Right renal cortex interstitium (tissue), 3 donors: ENCODE measurements at regions not wholly inside any gene's neighbourhood (a gene's known extent, or its start where the extent isn't known, plus 50 kb on each side); places are given as distances from the start of the nearest gene placed in this dataset.

ENCODE experiments used
- DNase-seq, 3 donors: peaks; one replicate each; pipeline ENCODE4 v3.0.0-alpha.2; 2013; ENCODE audit warnings: low read depth in 3 of 3, low spot score in 2 of 3

DNA sequence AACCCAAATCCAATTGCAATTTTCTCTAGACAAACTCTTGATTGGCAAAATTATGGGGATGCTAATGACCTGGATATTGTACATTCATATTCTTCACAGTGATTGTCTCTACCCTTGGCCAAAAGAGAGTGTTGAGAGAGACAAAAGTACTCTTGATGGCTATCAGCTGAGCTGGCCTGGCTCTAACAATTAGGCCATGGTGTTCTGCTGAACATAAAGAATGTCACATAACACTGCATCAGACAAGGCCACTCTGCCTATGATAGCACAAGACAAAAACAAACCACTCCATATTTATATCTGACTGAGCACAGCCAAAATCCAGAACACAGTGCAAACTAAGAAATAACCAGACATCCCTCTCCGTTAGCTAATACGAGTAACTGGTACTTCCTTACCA is 101.7 kb downstream of the ADAMTS1 start:
- no peak for DNase-seq

DNA sequence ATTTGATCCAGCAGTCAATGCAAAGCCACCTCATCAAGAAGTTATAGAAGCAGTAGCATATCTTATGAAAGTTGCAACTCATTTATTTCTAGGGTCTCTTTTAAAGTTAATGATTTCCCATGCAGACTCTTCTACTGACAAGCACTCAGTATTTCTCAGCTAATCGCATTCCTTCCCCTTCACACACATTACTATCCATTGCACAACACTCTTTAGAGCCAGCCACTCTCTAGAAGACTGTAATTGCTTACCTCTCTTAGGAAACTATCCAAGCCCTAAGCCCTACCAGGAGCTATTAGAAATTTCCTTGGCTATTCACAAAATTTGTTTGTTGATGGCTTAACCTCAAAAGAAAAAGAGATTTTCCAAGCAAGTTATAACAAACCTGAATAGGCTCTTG is 106.0 kb downstream of the ADAMTS1 start:
- DNase-seq, result no peak

DNA sequence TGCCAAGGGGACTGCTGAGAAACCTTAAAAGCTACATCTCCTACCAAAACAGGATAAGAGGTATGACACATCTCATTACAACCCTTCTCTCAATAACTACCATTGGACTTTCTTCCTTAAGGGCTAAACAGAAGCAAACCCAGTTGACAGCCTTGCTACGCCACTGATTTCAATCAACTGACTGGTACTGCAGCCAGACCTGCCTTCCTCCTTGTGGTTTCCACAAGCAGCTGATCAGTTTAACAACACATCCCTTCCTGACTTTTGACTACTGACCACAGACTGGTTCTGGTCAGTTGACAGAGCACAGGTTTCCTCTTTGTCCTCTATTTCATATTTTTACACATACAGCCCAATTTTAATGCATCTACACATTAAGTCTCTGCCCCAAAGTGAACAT is 108.8 kb downstream of the ADAMTS1 start:
- no peak for DNase-seq

DNA sequence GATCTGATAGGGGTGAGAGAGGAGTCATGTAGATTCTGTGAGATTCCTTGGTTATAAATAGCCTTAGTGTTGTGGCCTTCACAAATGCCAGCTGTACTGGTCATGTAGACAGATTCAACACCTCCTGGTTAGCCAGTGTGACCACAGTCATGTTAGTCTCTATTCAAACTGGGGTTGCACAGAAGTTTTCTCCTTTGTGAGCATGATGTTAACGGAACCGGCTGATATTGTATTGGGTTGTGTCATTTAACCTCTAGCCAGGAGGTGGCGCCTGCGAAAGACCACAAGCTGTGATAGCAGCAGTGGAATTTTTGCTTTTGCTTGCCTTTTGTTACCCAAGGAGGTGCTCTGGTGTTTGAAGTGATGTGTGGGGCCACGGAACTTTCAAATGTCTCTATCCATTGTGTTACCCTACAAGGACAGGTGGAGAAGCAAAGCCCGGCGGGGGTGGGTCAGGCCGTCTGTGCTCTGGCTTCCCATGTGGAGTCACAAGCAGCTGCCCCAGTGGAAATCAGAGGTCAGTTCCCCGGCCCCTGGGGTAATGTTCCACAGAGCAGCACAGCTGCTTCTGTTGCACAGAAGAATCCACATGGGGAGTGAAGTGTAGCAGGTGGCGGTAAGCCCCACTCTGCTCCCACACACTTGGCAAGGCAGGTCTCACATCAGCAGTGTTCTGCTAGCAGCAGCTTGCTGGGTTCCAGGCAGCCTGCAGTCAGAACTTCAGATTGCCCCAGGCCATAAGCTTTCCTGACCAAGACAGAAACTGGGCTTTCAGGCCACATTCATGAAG is 112.6 kb downstream of the ADAMTS1 start:
- no peak for DNase-seq

DNA sequence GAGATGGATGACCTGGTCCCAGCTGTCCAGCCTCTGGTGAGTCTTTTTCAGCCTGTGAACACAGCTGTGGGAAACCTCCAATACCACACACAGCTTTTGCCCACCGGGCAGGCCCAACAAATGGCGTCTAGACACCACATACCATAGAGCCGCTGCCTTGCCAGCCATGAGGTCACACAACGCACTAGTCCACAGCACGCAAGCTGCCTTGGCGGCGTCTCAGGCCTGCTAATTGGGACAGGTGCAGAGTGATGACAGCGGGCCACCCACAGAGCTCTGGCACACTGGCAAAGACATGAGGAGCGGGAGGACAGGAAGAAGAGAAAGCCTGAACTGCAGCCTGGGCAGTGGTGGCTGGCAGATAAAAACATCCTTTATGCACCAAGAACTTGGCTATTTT is 125.5 kb downstream of the ADAMTS1 start:
- no peak for DNase-seq

DNA sequence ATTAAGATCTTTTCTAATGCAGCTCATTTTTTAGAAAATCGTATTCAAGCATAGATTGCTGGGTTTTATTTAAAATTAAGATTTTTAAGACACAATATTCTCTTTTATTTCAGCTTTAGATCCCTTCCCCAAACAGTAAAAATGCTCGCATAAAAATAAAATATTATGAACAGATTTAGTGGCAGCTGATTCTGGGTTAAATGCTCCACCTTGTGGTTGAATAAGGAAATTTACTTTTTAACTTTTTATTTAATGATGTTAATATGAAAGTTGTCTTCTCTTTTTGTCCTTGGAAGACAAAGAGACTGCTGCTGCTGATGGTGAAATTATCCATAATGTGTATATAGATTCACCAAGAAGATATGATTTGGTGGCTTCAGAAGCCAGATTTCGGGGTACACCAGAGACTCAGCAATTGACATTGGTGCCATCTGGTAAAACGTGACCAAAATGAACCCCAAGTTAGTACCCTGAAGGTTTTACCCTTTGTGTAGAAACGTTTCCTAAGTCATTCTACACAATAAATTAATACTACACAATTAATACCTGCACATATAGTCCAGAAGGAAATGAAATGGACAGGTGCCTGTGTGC is 128.0 kb downstream of the ADAMTS1 start:
- DNase-seq, result no peak

DNA sequence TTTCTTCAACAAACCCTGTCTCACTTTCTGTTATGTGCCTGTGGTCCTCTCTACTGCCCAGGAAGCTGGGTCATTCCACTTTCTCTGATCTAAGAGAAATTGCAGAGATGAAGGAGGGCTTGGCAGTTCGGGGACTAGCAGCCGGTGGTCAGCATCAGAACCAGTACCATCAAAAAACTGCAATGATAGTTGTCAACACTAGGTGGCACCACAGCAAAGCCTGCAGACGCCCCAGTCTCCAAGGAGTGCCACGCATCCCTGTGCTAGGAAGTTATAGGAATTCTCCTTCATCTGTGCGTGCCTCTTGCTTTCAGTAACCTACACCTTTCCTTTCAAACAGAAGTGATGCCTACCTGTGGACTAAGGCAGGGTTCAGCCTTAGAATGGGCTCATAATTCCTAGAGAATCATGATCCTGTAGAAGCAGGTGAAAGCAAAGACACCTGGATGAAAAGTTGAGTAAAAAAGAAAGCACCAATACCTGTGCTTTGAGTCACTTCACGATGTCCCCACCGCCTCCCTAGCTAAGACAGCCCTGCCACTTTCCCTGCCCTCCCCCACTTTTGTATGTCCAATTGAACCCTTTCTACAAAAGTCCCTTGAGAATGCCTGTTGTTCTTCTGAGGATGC is 129.2 kb downstream of the ADAMTS1 start:
- peak in 1 of 3 donors; percentile 42 for DNase-seq

DNA sequence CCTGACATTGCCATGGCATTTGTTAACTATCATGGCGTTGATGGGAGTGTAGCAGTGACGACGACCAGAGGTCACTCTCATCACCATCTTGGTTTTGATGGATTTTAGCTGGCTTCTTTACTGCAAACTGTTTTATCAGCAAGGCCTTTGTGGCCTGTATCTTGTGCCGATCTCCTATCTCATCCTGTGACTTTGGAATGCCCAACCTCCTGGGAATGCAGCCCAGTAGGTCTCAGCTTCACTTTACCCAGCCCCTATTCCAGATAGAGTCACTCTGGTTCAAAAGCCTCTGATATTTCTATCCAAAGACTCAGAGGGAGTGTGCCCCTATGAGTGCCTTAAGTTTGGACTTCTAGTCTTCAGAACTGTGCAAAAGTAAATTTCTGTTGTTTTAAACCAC is 130.1 kb downstream of the ADAMTS1 start:
- DNase-seq, result no peak

DNA sequence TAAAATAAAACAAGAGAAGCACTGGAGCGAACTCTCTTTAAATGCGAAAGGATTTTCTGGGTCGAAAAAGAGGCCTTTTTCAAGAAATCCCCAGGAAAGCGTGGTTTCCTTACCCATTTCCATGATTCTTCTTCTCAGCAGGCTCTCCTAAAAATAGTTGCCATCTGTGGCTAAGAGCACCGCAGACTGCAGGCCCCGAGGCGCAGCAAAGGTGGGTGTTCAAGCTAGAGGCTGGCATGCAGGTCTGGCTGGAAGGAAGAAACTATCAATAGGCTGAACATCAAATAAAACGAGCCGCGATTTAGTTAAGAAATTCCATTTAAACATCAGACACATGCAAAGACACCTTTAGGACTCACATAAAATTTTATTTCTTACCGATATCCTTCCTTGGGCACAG is 135.1 kb downstream of the ADAMTS1 start:
- no peak for DNase-seq

DNA sequence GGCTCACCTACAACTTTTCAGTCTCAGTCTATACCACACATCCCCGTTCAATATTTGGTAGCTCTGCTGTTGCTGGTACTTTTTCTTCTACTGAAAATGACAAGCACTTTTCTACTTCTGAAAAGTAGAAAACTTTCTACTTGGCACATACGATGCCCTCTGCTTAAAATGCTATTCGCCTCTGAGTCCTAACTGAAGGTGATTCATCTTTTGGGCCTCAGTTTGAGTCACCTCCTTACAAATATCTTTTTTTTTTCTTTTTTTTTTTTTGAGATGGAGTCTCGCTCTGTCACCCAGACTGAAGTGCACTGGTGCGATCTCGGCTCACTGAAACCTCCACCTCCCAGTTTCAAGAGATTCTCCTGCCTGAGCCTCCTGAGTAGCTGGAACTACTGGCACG is 136.0 kb upstream of the CYYR1 start:
- DNase-seq, result no peak

DNA sequence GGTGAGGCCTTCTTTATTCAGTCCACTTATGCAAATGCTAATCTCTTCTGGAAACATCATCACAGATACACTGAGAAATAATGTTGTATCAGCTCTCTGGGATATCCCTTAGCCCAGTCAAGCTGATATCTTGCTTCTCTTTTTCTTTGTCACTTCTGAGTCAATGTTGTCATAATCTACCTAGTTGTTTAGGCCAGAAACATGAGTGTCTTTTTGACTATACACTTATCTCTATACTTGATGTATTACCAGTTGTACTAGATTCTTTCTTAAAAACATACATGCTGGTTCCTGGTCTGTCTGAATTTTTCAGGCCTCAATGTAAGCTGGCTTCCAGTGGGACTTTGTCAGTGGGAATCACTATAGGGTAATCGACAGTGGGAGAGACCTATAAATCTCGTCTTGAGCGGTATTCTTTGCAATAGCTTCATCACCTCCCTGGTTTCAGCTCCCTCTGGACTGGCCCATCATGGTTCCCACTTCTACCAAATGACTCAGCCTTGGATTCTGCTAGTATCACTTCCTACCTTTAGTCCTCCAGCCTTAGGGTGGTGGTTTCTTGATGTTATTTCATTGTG is 135.2 kb upstream of the CYYR1 start:
- no peak for DNase-seq

DNA sequence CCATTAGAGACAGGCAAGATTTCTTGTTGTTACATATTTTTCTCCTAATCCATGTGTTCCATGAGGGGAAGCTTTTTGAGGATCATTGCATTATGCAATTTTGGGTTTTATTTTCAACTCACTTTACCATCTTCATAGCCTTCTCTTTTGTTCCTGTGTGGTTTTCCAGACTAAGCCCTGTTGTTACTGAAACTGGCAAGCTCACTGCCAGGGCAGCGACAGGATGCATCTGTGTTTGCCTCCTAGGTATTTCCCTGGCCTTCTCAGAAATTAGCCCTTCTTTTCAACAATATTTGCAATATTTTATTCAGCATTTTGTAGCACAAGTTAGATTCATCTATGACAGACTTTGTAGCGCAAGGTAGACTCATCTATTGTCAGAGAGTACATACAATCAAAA is 134.2 kb upstream of the CYYR1 start:
- DNase-seq, result no peak

DNA sequence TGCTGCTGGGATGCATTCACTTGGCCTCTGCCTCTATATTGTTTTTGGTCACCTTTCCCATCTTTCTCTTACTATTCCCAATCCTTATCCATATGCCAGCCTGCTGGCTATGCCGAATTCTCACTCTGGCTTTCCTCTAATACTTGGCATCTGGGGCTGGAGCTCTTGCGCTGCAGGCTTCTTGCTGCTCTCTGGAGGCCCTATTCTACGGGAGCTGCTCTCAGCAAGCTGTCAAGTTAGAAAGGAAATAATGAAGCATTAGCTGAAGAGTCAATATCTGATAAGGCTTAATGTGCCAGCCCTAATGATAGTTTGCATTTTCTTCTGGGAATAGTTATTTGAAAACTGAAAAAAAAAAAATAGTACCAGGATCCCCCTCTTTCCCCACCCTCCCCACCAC is 125.3 kb upstream of the CYYR1 start:
- no peak for DNase-seq

DNA sequence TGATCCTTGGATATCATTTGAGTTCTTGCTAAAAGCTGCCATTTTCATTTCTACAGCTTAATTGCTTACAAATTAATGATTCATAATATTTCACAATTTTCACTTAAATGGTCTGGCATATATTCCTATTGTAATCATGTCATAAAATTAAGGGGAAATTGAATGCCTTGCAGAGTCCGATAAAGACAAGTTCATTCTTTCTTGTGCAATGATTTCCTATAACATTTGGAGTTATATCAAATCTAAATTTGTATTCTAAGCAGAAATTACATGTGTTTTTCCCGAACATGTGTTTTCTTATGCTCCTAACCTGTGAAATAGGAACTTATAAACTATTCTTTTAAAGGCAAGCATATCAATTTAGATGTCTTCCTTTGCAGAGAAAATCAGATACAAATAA is 118.3 kb upstream of the CYYR1 start:
- DNase-seq, result no peak

DNA sequence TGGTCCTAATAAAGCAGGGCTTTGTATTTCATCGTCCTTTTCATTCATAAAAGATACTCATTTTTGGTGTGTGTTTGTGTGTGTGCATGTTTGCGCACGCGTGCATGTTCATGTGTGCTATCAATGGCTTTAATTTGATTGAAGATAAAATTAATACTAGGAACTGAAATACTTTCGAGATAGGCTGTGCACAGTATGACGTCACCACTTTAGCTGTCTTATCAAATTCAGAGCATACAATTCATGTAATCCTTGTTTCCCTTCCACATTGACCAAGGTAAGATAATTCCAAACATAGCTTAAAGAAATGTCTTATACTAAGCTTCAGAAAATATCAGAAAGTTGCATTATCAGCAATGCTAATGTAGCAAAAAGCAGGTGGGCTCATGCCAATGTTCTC is 113.6 kb upstream of the CYYR1 start:
- DNase-seq, result no peak

DNA sequence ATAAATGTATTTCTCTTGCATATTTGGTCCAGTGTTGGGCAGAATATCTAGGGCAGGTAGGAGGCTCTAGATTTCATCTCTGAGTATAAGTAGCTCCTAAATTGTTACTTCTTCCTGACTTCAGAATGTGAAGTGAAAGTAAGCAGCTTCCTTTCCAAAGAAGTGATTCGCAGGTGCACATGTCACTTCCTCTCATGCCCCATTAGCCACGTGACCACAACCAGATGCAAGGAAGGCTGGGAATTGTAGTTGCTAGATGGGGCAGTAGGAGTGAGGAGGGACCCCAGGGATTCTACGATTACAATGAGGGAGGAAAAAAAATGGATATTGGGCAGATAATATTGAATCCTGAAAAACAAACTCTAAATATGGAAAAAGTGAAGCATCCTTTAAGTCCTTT is 113.2 kb upstream of the CYYR1 start:
- no peak for DNase-seq

DNA sequence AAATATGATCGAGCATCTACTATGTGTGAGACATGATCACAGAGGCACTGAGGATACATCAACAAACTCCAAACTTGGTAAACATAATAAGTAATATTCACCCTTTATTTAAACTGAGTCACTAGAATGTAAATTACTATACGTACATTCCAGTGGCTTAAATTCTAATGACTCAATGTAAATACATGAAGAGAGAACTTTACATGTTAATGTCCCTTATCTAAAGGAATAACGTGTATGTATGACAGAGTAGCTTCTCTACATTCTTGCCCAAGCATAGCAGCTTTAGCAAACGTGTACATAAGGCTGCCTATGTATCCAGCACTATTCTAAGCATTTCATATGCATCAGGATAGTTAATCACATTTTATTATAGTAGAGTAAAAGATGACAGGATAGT is 111.8 kb upstream of the CYYR1 start:
- DNase-seq, result no peak

DNA sequence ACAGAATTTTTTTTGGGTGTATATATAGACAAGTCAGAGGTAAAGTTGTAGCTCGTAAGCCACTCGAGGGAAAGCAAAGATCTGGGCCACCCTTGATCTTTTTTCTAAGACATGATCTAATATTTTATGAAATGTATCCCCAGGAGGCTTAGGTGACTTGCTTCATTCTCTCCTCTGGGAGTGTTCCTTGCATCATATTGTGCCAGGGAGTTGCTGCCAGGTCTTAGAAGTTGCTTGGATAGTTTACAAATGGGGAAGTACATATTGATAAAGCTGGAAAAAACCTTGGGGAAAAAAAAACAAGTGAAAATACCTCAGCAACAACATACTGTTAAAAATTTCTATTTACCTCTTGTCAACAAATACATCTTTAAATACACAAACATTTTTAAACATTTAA is 110.9 kb upstream of the CYYR1 start:
- no peak for DNase-seq

DNA sequence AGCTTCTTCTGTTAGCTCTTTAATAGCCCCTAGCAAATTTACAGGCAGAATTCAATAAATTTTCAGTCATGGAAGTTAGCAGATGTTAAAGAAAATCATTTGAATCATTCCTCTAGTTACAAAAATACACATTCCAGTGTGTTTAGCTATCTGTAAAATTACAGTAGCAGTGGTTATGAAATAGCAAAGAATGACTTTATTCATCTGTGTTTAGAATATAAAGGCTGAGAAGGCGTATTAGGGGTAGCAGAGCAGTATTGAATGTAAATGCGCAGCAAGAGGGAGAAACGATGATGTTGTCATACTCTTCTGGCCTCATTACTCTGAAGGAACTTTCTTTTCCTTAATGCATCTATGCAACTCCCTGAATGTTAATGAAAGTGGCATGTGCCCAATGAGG is 106.2 kb upstream of the CYYR1 start:
- no peak for DNase-seq

DNA sequence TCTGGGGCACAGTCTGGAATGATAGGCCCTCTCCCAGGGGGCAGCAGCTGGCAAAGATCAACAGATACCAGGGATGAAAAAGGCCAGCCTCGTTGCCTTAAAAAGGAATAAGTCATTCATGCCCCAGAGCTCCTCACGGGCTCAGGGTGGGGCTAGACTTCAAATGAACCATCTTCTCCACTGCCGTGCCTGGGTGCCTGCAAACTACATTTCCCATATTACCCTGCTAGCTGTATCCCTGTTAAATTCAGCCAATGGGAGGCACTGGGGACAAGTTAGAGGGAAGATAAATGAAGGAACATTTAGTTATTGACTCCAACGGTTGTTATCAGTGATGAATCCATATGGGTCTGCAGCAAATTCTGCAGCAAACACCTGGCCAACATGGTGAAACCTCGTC is 101.2 kb upstream of the CYYR1 start:
- no peak for DNase-seq

DNA sequence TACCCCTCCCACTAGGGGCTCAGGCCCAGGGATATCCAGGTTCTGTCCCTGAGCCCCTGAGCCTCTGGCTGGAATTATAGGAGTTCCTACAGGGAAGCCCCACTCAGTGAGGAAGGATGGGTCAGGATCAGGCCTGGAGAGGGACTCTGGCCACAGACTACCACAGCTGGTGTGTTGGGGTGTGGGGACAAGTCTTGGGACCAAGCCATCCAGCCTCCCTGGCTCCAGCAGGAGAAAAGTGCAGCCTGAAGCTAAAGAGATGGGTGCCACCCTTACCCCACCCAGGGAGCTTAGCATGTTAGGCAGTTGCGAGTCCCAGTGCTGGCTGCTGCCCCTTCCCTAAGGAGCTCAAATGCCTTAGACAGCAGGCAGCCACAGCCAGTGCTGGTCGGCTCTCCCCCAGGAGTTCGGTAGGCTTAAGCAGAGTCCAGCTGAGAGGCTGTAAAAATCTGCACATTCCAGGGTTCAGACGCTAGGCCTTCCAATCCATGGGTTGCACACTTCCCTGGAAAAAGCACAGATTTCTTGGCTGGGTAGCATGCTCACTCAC is 96.2 kb upstream of the CYYR1 start:
- DNase-seq, result no peak

DNA sequence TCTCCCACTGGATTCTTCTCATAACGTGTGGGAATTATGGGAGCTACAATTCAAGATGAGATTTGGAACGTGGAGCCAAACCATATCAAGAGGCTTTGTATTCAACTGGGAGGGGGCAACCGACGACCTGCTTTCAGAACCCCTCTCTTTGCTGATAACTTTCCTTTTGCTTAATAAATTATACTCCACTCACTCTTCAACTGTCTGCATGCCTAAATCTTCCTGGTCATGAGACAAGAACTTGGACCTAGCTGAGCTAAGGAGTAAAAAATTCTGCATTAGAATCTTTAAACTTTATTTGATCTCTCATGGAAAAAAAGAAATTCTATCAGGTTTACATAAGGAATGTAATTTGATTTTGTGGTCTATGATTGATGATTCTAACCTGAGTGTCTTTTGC is 86.7 kb upstream of the CYYR1 start:
- no peak for DNase-seq
